ENCODE measurements at regions not wholly inside any gene's neighbourhood (a gene's known extent, or its start where the extent isn't known, plus 50 kb on each side); places are given as distances from the start of the nearest gene placed in this dataset.

- H3K27me3 ChIP-seq: peaks cover 0 to 3% (median 0%) of the 10 kb centered on the region in 3 donors
- H3K36me3 ChIP-seq: no peaks in the 10 kb centered on the region
- no peaks in the 10 kb centered on the region for H3K9me3 ChIP-seq
- intact Hi-C loops (cut with DNase I; ENCODE audit: low total_unique reads) (no loop called here), in situ Hi-C loops (cut with MboI; ENCODE audit: low sequenced_read_pairs in 4 of 4) (no loop called here)
- no peaks in the 10 kb centered on the region for H3K4me1 ChIP-seq
- no peak for TF ChIP-seq POLR2A (IDR thresholded peaks at IDR 0.05)
- no peak for TF ChIP-seq CTCF (IDR thresholded peaks at IDR 0.05 in 4 of 5, conservative IDR thresholded peaks at IDR 0.05 in 1 of 5)
- no peak overlapping the region for H3K4me3 ChIP-seq
- DNase-seq (no peak), ATAC-seq (no peak)
- no peak overlapping the region for H3K27ac ChIP-seq
Measured at GRCh38 chr1:43042773-43043457, 84.2 kb upstream of the SLC2A1 start.

GRCh38 chr1:43042127-43042526 lies 83.5 kb upstream of the SLC2A1 start:
- intact Hi-C loops (cut with DNase I; ENCODE audit: low total_unique reads): no loop called here
- Histone ChIP-seq H3K36me3 (no peaks in the 10 kb centered on the region), H3K27me3 (peaks cover 0 to 3% (median 0%) of the 10 kb centered on the region in 3 donors), H3K4me3 (no peak overlapping the region), H3K4me1 (no peaks in the 10 kb centered on the region), H3K9me3 (no peaks in the 10 kb centered on the region), H3K27ac (no peak overlapping the region)
- ATAC-seq (no peak), DNase-seq (no peak)
- in situ Hi-C loops (cut with MboI; ENCODE audit: low sequenced_read_pairs in 4 of 4): no loop called here
- no peak for TF ChIP-seq CTCF (IDR thresholded peaks at IDR 0.05 in 4 of 5, conservative IDR thresholded peaks at IDR 0.05 in 1 of 5)
- no peak for TF ChIP-seq POLR2A (IDR thresholded peaks at IDR 0.05)

- no peaks in the 10 kb centered on the region for H3K36me3 ChIP-seq
- H3K9me3 ChIP-seq: no peaks in the 10 kb centered on the region
- H3K27ac ChIP-seq: no peak overlapping the region
- H3K4me1 ChIP-seq: no peaks in the 10 kb centered on the region
- in situ Hi-C loops (cut with MboI; ENCODE audit: low sequenced_read_pairs in 4 of 4): no loop called here
- TF ChIP-seq POLR2A (IDR thresholded peaks at IDR 0.05) (no peak), CTCF (IDR thresholded peaks at IDR 0.05 in 4 of 5, conservative IDR thresholded peaks at IDR 0.05 in 1 of 5) (no peak)
- intact Hi-C loops (cut with DNase I; ENCODE audit: low total_unique reads): no loop called here
- ATAC-seq (no peak), DNase-seq (no peak)
- H3K4me3 ChIP-seq: no peak overlapping the region
- H3K27me3 ChIP-seq: peaks cover 0 to 3% (median 0%) of the 10 kb centered on the region in 3 donors
Measured at GRCh38 chr1:43041591-43041990, 82.9 kb upstream of the SLC2A1 start.

GRCh38 chr1:43039228-43040055 lies 80.8 kb upstream of the SLC2A1 start:
- Histone ChIP-seq H3K27ac (no peak overlapping the region), H3K36me3 (no peaks in the 10 kb centered on the region), H3K9me3 (no peaks in the 10 kb centered on the region), H3K4me1 (no peaks in the 10 kb centered on the region), H3K4me3 (no peak overlapping the region), H3K27me3 (peaks cover 0 to 3% (median 0%) of the 10 kb centered on the region in 3 donors)
- TF ChIP-seq POLR2A (IDR thresholded peaks at IDR 0.05) (no peak), CTCF (IDR thresholded peaks at IDR 0.05 in 4 of 5, conservative IDR thresholded peaks at IDR 0.05 in 1 of 5) (no peak)
- intact Hi-C loops (cut with DNase I; ENCODE audit: low total_unique reads) (no loop called here), in situ Hi-C loops (cut with MboI; ENCODE audit: low sequenced_read_pairs in 4 of 4) (no loop called here)
- ATAC-seq (no peak), DNase-seq (no peak)

All from gastrocnemius medialis (tissue), 4 donors.